Gastroesophageal sphincter (tissue), 3 donors: ENCODE measurements at regions not wholly inside any gene's neighbourhood (a gene's known extent, or its start where the extent isn't known, plus 50 kb on each side); places are given as distances from the start of the nearest gene placed in this dataset.

Experiments used
- POLR2A ChIP-seq, 2 donors: fragments of 450-650 bp; IDR thresholded peaks; one replicate each; pipeline ENCODE4 v1.6.1; 2017; ENCODE audit warnings: antibody characterized with exemption in 2 of 2, mild to moderate bottlenecking in 2 of 2, moderate library complexity in 1 of 2
- POLR2AphosphoS5 ChIP-seq: sonication (generic); formaldehyde crosslinking; IDR thresholded peaks from one replicate; pipeline ENCODE4 v1.6.1; 2017; ENCODE audit warnings: antibody characterized with exemption
- TF ChIP-seq, protein P1 (sequence below), 4 experiments: fragments of 200-600 bp in 2 of 4; fragments of 450-650 bp in 2 of 4; sonication (generic) in 1 of 4; IDR thresholded peaks; one replicate each; pipeline ENCODE4 v1.5.1; 2017 to 2019; ENCODE audit warnings: antibody characterized with exemption in 4 of 4, mild to moderate bottlenecking in 2 of 4, moderate library complexity in 2 of 4

GRCh38 chr16:13718748-13719147, 201.2 kb upstream of the ERCC4 start:
- TF ChIP-seq POLR2A (IDR thresholded peaks at IDR 0.05) (no peak), POLR2AphosphoS5 (no peak)
- TF ChIP-seq, protein P1, sequence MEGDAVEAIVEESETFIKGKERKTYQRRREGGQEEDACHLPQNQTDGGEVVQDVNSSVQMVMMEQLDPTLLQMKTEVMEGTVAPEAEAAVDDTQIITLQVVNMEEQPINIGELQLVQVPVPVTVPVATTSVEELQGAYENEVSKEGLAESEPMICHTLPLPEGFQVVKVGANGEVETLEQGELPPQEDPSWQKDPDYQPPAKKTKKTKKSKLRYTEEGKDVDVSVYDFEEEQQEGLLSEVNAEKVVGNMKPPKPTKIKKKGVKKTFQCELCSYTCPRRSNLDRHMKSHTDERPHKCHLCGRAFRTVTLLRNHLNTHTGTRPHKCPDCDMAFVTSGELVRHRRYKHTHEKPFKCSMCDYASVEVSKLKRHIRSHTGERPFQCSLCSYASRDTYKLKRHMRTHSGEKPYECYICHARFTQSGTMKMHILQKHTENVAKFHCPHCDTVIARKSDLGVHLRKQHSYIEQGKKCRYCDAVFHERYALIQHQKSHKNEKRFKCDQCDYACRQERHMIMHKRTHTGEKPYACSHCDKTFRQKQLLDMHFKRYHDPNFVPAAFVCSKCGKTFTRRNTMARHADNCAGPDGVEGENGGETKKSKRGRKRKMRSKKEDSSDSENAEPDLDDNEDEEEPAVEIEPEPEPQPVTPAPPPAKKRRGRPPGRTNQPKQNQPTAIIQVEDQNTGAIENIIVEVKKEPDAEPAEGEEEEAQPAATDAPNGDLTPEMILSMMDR (IDR thresholded peaks at IDR 0.05) = no peak
